ENCODE measurements at regions not wholly inside any gene's neighbourhood (a gene's known extent, or its start where the extent isn't known, plus 50 kb on each side); places are given as distances from the start of the nearest gene placed in this dataset.

DNA sequence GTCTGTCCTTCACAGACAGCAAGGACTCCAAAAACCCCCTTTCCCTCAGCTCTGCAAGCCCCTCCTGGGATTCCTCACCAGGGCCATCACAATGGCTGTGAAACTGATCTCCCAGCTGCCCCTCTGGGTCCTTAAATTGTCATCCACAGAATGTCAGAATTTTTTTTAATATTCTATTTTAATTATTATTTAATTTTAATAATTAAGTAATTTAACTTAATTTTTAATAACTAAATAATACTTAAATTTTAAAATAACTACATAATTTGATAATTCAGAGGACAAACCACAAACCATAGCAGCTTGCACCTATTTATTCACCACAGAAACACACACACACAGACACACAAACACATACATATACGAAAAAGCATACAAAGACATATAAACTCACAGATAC lies 565.8 kb upstream of the COBL start:
- Histone ChIP-seq H3K4me1 (no peaks in the 10 kb centered on the region), H3K36me3 (no peaks in the 10 kb centered on the region), H3K27ac (no peak overlapping the region), H3K4me3 (replicated peaks in 1 of 3) (no peak overlapping the region), H3K9me3 (no peaks in the 10 kb centered on the region), H3K27me3 (no peaks in the 10 kb centered on the region)
- 90 to 91% methylated on average over 1 of the region's 1 CpG for WGBS, 2 donors
- intact Hi-C loops (cut with DNase I): no loop called here
- no peak for DNase-seq
- TF ChIP-seq, protein P1, sequence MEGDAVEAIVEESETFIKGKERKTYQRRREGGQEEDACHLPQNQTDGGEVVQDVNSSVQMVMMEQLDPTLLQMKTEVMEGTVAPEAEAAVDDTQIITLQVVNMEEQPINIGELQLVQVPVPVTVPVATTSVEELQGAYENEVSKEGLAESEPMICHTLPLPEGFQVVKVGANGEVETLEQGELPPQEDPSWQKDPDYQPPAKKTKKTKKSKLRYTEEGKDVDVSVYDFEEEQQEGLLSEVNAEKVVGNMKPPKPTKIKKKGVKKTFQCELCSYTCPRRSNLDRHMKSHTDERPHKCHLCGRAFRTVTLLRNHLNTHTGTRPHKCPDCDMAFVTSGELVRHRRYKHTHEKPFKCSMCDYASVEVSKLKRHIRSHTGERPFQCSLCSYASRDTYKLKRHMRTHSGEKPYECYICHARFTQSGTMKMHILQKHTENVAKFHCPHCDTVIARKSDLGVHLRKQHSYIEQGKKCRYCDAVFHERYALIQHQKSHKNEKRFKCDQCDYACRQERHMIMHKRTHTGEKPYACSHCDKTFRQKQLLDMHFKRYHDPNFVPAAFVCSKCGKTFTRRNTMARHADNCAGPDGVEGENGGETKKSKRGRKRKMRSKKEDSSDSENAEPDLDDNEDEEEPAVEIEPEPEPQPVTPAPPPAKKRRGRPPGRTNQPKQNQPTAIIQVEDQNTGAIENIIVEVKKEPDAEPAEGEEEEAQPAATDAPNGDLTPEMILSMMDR (IDR thresholded peaks at IDR 0.05): no peak
- TF ChIP-seq POLR2A (IDR thresholded peaks at IDR 0.05): no peak

DNA sequence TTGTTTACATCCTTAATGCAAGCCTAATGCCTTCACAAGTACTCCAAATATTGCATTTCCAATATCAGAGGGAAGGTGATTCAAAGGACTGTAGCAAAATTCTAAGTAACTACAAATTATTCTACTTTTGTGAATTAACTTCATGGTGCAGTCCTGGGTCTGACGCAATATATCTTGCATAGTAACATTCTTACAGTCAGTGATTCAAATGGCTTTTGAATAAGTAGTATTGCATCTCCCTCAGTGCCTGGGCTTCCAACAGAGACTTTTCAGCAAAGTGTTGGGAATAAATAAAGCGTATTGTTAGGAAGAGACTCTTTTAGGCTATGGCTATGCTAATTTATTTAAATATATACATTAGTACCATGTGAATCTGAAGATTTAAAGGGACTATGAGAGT lies 564.7 kb upstream of the COBL start:
- DNase-seq: no peak
- no peak for TF ChIP-seq POLR2A (IDR thresholded peaks at IDR 0.05)
- TF ChIP-seq, protein P1 (IDR thresholded peaks at IDR 0.05): no peak
- H3K4me1 ChIP-seq: no peaks in the 10 kb centered on the region
- H3K4me3 ChIP-seq (replicated peaks in 1 of 3): no peak overlapping the region
- intact Hi-C loops (cut with DNase I): no loop called here
- H3K27me3 ChIP-seq: no peaks in the 10 kb centered on the region
- no peaks in the 10 kb centered on the region for H3K9me3 ChIP-seq
- no peak overlapping the region for H3K27ac ChIP-seq
- 83 to 86% methylated on average over 2 of the region's 2 CpGs for WGBS, 2 donors
- H3K36me3 ChIP-seq: no peaks in the 10 kb centered on the region

DNA sequence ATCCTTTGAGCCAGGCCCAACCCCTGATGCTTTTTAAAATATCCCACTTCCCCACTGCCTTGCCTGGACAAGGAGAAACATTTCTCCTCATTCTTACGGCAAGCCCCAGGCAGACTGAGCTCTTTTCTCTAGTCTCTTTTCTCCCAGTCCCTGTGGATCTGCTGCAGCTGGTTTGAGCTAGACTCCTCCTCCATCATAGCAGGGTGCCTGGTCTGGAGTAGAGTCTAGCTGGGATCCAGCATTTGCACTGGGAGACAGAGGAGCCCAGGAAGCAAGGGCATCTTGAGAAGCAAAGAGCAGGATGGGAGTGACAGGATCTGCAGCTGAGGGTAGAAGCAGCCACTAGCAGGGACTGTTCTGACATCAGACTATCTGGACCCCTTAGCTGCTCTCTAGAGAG lies 562.3 kb upstream of the COBL start:
- no peaks in the 10 kb centered on the region for H3K4me1 ChIP-seq
- no peaks in the 10 kb centered on the region for H3K9me3 ChIP-seq
- WGBS, 2 donors: 71 to 83% methylated on average over 1 of the region's 1 CpG
- intact Hi-C loops (cut with DNase I): no loop called here
- H3K27me3 ChIP-seq: no peaks in the 10 kb centered on the region
- no peaks in the 10 kb centered on the region for H3K36me3 ChIP-seq
- TF ChIP-seq, protein P1 (IDR thresholded peaks at IDR 0.05): no peak
- TF ChIP-seq POLR2A (IDR thresholded peaks at IDR 0.05): no peak
- no peak overlapping the region for H3K4me3 ChIP-seq (replicated peaks in 1 of 3)
- no peak for DNase-seq
- H3K27ac ChIP-seq: no peak overlapping the region

DNA sequence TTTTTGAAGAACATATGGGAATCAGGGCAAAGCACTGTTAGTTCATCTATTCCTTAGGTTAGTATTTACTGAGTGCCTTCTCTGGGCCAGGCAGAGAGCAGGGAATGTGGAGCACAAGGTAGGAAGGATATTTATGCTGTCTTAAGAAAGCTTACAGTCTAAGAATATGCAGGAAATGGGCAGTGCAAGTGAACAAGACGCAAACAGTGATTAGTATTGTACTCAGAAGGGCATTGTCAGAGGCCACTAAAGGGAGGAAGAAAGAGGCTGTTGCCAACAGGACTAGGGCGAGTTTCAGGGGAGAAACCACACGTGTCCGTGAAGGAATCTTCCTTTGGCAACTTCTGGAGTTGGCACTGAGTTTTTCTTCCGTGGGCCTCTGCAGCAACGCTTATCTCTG lies 552.8 kb upstream of the COBL start:
- H3K27ac ChIP-seq: no peak overlapping the region
- H3K36me3 ChIP-seq: no peaks in the 10 kb centered on the region
- H3K9me3 ChIP-seq: no peaks in the 10 kb centered on the region
- intact Hi-C loops (cut with DNase I): no loop called here
- 76 to 79% methylated on average over 6 of the region's 6 CpGs for WGBS, 2 donors
- no peak for DNase-seq
- H3K27me3 ChIP-seq: no peaks in the 10 kb centered on the region
- no peaks in the 10 kb centered on the region for H3K4me1 ChIP-seq
- no peak for TF ChIP-seq POLR2A (IDR thresholded peaks at IDR 0.05)
- TF ChIP-seq, protein P1 (IDR thresholded peaks at IDR 0.05): no peak
- H3K4me3 ChIP-seq (replicated peaks in 1 of 3): no peak overlapping the region

DNA sequence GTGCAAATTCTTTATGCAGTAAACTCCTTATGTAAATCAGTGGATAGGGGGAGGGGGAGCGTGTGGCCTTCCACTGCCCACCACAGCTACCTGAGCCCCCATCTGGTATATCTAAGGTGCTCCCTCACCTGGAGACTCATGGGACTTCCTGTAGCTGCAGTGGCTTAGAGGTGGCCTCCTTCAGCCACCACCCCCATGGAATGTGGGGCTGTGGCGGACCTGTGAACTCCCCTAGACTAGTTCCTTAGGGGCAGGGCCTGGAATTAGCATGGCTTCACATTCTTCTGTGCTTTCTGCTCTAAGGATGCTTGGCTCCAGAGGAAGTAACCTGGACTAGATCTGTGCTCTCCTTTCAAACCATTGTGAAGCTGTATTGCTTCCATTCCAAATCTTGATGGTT lies 550.5 kb upstream of the COBL start:
- WGBS, 2 donors: 83 to 92% methylated on average over 2 of the region's 2 CpGs
- no peaks in the 10 kb centered on the region for H3K36me3 ChIP-seq
- no peak for DNase-seq
- no peak for TF ChIP-seq POLR2A (IDR thresholded peaks at IDR 0.05)
- TF ChIP-seq, protein P1 (IDR thresholded peaks at IDR 0.05): no peak
- intact Hi-C loops (cut with DNase I): no loop called here
- no peaks in the 10 kb centered on the region for H3K9me3 ChIP-seq
- H3K27me3 ChIP-seq: no peaks in the 10 kb centered on the region
- no peak overlapping the region for H3K27ac ChIP-seq
- H3K4me1 ChIP-seq: no peaks in the 10 kb centered on the region
- H3K4me3 ChIP-seq (replicated peaks in 1 of 3): no peak overlapping the region

Data from thyroid gland (tissue), 4 donors.